GM23338 (cell line): ENCODE measurements at regions not wholly inside any gene's neighbourhood (a gene's known extent, or its start where the extent isn't known, plus 50 kb on each side); places are given as distances from the start of the nearest gene placed in this dataset.

Experiments
- CREB1 ChIP-seq: fragments of 250-450 bp; sonication (Bioruptor Pico); IDR thresholded peaks from 2 replicates; pipeline ENCODE4 v1.5.0; 2020; ENCODE audit warnings: low read depth, mild to moderate bottlenecking, moderate library complexity
- EZH2 ChIP-seq: fragments of 200-600 bp; sonication (generic); IDR thresholded peaks from one replicate; pipeline ENCODE4 v1.8.0; 2017; ENCODE audit warnings: antibody characterized with exemption, mild to moderate bottlenecking, low read depth; ENCODE audit not compliant: unreplicated experiment
- EZH2phosphoT487 ChIP-seq: fragments of 200-600 bp; sonication (generic); IDR thresholded peaks from one replicate; pipeline ENCODE4 v1.8.1; 2018; ENCODE audit warnings: antibody characterized with exemption; ENCODE audit not compliant: unreplicated experiment
- NANOG ChIP-seq: IDR thresholded peaks from 2 replicates; pipeline ENCODE4 v1.6.1; 2016; ENCODE audit warnings: antibody characterized with exemption, borderline replicate concordance
- POLR2AphosphoS5 ChIP-seq: IDR thresholded peaks from 2 replicates; pipeline ENCODE4 v1.6.1; 2016; ENCODE audit warnings: antibody characterized with exemption, low read depth
- TF ChIP-seq, protein P1 (sequence below), 2 experiments: fragments of 200-600 bp in 1 of 2; sonication (generic) in 1 of 2; conservative IDR thresholded peaks; 2 replicates each; pipeline versions ENCODE4 v1.5.1 to v1.6.1; 2016 to 2017; ENCODE audit warnings: antibody characterized with exemption in 2 of 2, low read depth in 2 of 2, mild to moderate bottlenecking in 2 of 2, moderate library complexity in 1 of 2
- TF ChIP-seq, protein P2 (sequence below): fragments of 250-450 bp; sonication (Bioruptor Pico); IDR thresholded peaks from 2 replicates; pipeline ENCODE4 v1.5.0; 2020; ENCODE audit warnings: mild to moderate bottlenecking, moderate library complexity
- TF ChIP-seq, protein P3 (sequence below): IDR thresholded peaks from one replicate; pipeline ENCODE4 v1.6.1; 2018; ENCODE audit warnings: antibody characterized with exemption; ENCODE audit not compliant: unreplicated experiment

DNA sequence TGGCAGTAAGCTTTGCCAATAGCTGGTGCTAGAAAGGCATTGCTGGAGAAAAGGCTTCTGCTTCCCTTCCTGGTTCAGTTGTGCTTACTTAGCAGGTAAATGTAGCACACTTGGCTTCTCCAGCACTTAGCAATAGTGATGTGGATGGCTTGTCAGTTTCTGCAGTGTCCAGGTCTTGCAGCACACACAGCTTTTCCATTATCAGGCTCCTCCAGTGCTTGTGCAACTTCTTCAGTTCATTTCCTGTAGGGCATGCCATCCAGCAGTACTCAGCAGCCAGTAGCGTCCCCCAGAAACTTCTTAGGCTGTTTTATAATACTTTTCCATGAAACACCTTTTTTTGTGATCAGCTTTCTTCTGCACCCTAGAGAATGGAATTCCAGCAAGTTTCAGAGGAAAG, 154.6 kb downstream of the SLC6A15 start:
- TF ChIP-seq, protein P1, sequence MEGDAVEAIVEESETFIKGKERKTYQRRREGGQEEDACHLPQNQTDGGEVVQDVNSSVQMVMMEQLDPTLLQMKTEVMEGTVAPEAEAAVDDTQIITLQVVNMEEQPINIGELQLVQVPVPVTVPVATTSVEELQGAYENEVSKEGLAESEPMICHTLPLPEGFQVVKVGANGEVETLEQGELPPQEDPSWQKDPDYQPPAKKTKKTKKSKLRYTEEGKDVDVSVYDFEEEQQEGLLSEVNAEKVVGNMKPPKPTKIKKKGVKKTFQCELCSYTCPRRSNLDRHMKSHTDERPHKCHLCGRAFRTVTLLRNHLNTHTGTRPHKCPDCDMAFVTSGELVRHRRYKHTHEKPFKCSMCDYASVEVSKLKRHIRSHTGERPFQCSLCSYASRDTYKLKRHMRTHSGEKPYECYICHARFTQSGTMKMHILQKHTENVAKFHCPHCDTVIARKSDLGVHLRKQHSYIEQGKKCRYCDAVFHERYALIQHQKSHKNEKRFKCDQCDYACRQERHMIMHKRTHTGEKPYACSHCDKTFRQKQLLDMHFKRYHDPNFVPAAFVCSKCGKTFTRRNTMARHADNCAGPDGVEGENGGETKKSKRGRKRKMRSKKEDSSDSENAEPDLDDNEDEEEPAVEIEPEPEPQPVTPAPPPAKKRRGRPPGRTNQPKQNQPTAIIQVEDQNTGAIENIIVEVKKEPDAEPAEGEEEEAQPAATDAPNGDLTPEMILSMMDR (conservative IDR thresholded peaks at IDR 0.05; ENCODE audit: low read depth in 2 of 2) = no peak
- TF ChIP-seq, protein P2, sequence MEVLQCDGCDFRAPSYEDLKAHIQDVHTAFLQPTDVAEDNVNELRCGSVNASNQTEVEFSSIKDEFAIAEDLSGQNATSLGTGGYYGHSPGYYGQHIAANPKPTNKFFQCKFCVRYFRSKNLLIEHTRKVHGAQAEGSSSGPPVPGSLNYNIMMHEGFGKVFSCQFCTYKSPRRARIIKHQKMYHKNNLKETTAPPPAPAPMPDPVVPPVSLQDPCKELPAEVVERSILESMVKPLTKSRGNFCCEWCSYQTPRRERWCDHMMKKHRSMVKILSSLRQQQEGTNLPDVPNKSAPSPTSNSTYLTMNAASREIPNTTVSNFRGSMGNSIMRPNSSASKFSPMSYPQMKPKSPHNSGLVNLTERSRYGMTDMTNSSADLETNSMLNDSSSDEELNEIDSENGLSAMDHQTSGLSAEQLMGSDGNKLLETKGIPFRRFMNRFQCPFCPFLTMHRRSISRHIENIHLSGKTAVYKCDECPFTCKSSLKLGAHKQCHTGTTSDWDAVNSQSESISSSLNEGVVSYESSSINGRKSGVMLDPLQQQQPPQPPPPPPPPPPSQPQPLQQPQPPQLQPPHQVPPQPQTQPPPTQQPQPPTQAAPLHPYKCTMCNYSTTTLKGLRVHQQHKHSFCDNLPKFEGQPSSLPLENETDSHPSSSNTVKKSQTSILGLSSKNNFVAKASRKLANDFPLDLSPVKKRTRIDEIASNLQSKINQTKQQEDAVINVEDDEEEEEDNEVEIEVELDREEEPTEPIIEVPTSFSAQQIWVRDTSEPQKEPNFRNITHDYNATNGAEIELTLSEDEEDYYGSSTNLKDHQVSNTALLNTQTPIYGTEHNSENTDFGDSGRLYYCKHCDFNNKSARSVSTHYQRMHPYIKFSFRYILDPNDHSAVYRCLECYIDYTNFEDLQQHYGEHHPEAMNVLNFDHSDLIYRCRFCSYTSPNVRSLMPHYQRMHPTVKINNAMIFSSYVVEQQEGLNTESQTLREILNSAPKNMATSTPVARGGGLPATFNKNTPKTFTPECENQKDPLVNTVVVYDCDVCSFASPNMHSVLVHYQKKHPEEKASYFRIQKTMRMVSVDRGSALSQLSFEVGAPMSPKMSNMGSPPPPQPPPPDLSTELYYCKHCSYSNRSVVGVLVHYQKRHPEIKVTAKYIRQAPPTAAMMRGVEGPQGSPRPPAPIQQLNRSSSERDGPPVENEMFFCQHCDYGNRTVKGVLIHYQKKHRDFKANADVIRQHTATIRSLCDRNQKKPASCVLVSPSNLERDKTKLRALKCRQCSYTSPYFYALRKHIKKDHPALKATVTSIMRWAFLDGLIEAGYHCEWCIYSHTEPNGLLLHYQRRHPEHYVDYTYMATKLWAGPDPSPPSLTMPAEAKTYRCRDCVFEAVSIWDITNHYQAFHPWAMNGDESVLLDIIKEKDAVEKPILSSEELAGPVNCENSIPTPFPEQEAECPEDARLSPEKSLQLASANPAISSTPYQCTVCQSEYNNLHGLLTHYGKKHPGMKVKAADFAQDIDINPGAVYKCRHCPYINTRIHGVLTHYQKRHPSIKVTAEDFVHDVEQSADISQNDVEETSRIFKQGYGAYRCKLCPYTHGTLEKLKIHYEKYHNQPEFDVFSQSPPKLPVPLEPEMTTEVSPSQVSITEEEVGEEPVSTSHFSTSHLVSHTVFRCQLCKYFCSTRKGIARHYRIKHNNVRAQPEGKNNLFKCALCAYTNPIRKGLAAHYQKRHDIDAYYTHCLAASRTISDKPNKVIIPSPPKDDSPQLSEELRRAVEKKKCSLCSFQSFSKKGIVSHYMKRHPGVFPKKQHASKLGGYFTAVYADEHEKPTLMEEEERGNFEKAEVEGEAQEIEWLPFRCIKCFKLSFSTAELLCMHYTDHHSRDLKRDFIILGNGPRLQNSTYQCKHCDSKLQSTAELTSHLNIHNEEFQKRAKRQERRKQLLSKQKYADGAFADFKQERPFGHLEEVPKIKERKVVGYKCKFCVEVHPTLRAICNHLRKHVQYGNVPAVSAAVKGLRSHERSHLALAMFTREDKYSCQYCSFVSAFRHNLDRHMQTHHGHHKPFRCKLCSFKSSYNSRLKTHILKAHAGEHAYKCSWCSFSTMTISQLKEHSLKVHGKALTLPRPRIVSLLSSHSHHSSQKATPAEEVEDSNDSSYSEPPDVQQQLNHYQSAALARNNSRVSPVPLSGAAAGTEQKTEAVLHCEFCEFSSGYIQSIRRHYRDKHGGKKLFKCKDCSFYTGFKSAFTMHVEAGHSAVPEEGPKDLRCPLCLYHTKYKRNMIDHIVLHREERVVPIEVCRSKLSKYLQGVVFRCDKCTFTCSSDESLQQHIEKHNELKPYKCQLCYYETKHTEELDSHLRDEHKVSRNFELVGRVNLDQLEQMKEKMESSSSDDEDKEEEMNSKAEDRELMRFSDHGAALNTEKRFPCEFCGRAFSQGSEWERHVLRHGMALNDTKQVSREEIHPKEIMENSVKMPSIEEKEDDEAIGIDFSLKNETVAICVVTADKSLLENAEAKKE (CRISPR knock-in tag) = no peak
- TF ChIP-seq EZH2phosphoT487 = no peak
- no peak for TF ChIP-seq POLR2AphosphoS5
- TF ChIP-seq, protein P3, sequence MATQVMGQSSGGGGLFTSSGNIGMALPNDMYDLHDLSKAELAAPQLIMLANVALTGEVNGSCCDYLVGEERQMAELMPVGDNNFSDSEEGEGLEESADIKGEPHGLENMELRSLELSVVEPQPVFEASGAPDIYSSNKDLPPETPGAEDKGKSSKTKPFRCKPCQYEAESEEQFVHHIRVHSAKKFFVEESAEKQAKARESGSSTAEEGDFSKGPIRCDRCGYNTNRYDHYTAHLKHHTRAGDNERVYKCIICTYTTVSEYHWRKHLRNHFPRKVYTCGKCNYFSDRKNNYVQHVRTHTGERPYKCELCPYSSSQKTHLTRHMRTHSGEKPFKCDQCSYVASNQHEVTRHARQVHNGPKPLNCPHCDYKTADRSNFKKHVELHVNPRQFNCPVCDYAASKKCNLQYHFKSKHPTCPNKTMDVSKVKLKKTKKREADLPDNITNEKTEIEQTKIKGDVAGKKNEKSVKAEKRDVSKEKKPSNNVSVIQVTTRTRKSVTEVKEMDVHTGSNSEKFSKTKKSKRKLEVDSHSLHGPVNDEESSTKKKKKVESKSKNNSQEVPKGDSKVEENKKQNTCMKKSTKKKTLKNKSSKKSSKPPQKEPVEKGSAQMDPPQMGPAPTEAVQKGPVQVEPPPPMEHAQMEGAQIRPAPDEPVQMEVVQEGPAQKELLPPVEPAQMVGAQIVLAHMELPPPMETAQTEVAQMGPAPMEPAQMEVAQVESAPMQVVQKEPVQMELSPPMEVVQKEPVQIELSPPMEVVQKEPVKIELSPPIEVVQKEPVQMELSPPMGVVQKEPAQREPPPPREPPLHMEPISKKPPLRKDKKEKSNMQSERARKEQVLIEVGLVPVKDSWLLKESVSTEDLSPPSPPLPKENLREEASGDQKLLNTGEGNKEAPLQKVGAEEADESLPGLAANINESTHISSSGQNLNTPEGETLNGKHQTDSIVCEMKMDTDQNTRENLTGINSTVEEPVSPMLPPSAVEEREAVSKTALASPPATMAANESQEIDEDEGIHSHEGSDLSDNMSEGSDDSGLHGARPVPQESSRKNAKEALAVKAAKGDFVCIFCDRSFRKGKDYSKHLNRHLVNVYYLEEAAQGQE = no peak
- no peak for TF ChIP-seq NANOG
- no peak for TF ChIP-seq EZH2
- TF ChIP-seq CREB1 = no peak
